Right lobe of liver (tissue), 6 donors: ENCODE measurements at regions not wholly inside any gene's neighbourhood (a gene's known extent, or its start where the extent isn't known, plus 50 kb on each side); places are given as distances from the start of the nearest gene placed in this dataset.

Experiments
- ATAC-seq, 4 donors: fragments of 200-7000 bp; cut with Tn5 transposase; one replicate each; pipeline ENCODE4 v1.9.1; 2020; ENCODE audit warnings: mild to moderate bottlenecking in 4 of 4, moderate library complexity in 4 of 4
- DNase-seq, 3 donors: peaks; one replicate each; pipeline ENCODE4 v3.0.0-alpha.2; 2020
- H3K27ac ChIP-seq, 3 donors: fragments of 200-600 bp; one replicate each; pipeline ENCODE4 v1.8.0; 2022
- H3K27me3 ChIP-seq, 2 donors: fragments of 200-600 bp; one replicate each; pipeline ENCODE4 v1.8.0; 2022
- H3K36me3 ChIP-seq, 4 donors: fragments of 200-600 bp; sonication (generic) in 1 of 4; one replicate each; pipeline versions ENCODE4 v1.5.1 to v1.8.0; 2017 to 2022; ENCODE audit warnings: control low read depth in 1 of 4
- H3K4me1 ChIP-seq, 4 donors: fragments of 200-600 bp; sonication (generic) in 1 of 4; one replicate each; pipeline versions ENCODE4 v1.5.1 to v1.8.0; 2017 to 2022; ENCODE audit warnings: control low read depth in 1 of 4
- H3K4me3 ChIP-seq, 3 donors: fragments of 200-600 bp; one replicate each; pipeline ENCODE4 v1.8.0; 2022
- H3K9me3 ChIP-seq, 4 donors: fragments of 200-600 bp; sonication (generic) in 1 of 4; one replicate each; pipeline versions ENCODE4 v1.5.1 to v1.8.0; 2017 to 2022; ENCODE audit warnings: control low read depth in 1 of 4
- POLR2A ChIP-seq: fragments of 450-650 bp; IDR thresholded peaks from one replicate; pipeline ENCODE4 v1.6.1; 2017; ENCODE audit warnings: antibody characterized with exemption, mild to moderate bottlenecking
- WGBS: methylation state at CpG from one replicate; pipeline ENCODE4 v1.1.6; 2018; ENCODE audit warnings: low coverage, low lambda C conversion rate; ENCODE audit not compliant: insufficient coverage; ENCODE audit errors: missing lambda C conversion rate; 5-methylcytosine and 5-hydroxymethylcytosine counted together
- intact Hi-C, 2 donors: fragments of 100-400 bp; cut with DNase I; formaldehyde crosslinking; loops; one replicate each; pipeline versions ENCODE4 v1.11.2 to v1.14.1; 2022
- TF ChIP-seq, protein P1 (sequence below), 4 donors: fragments of 200-600 bp in 3 of 4; fragments of 450-650 bp in 1 of 4; IDR thresholded peaks; one replicate each; pipeline versions ENCODE4 v1.5.1 to v1.8.0; 2016 to 2022; ENCODE audit warnings: antibody characterized with exemption in 4 of 4, mild to moderate bottlenecking in 2 of 4
- donor health status: DM: no; HTN: yes; CAD: no.
- donor health status: DM: no; HTN: no; CAD: no.
- donor health status: DM: no; HTN: no; CAD: no.
- donor health status: DM: no; HTN: yes; CAD: no.
- donor health status: DM: no; HTN: yes; CAD: no.

DNA sequence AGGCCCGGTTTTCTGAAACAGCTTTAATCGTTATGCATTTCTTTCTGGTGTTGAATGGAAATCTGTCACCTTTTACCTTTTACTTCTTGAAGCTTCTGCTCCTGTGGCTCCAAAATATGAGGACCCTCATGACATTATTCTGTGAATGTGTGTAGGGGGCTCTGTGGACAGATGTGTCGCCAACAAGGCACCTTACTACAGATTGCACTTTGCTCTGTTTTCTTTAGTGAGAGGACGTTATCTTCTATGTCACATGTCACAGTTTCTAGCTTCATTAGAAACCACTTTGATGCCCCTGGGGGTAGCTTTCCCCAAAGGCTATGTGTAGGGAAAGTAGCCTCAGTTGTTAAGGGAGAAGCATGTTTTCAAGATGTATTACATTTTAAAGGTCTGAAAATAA is 195.6 kb downstream of the ZNF621 start:
- H3K4me1 ChIP-seq: peaks cover 0 to 9% (median 0%) of the 10 kb centered on the region in 4 donors
- intact Hi-C loops: no loop called here
- no peaks in the 10 kb centered on the region for H3K9me3 ChIP-seq
- no peak for TF ChIP-seq POLR2A
- TF ChIP-seq, protein P1, sequence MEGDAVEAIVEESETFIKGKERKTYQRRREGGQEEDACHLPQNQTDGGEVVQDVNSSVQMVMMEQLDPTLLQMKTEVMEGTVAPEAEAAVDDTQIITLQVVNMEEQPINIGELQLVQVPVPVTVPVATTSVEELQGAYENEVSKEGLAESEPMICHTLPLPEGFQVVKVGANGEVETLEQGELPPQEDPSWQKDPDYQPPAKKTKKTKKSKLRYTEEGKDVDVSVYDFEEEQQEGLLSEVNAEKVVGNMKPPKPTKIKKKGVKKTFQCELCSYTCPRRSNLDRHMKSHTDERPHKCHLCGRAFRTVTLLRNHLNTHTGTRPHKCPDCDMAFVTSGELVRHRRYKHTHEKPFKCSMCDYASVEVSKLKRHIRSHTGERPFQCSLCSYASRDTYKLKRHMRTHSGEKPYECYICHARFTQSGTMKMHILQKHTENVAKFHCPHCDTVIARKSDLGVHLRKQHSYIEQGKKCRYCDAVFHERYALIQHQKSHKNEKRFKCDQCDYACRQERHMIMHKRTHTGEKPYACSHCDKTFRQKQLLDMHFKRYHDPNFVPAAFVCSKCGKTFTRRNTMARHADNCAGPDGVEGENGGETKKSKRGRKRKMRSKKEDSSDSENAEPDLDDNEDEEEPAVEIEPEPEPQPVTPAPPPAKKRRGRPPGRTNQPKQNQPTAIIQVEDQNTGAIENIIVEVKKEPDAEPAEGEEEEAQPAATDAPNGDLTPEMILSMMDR (IDR thresholded peaks at IDR 0.05): no peak
- whole genome bisulfite sequencing: 51% methylated on average over 4 of the region's 4 CpGs
- H3K27ac ChIP-seq: no peak overlapping the region
- ATAC-seq (peak in 3 of 4 donors; percentile 43 to 45 (median 44)), DNase-seq (no peak)
- H3K36me3 ChIP-seq: no peaks in the 10 kb centered on the region
- no peaks in the 10 kb centered on the region for H3K27me3 ChIP-seq
- no peak overlapping the region for H3K4me3 ChIP-seq

DNA sequence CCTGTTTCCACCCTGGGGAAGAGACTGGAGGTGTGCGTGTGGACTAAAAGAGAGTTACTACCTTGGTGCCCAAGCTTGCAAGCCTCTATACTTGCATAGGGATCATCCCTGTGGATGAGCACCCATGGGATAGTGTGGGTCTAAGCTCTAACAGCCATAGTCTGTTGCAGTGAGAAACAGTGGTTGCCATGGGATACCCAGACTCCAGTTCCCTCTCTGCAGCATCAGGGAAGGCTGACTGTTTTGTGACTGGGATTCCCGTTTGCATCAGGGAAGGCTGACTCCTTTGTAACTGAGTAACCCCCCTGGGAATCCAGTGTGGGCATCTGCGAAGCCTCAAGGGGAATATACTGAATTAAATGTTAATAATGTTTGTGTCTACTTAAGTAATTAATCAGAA is 196.1 kb downstream of the ZNF621 start:
- ATAC-seq (no peak), DNase-seq (no peak)
- Histone ChIP-seq H3K36me3 (no peaks in the 10 kb centered on the region), H3K27ac (no peak overlapping the region), H3K27me3 (no peaks in the 10 kb centered on the region), H3K9me3 (no peaks in the 10 kb centered on the region), H3K4me3 (no peak overlapping the region), H3K4me1 (peaks cover 0 to 9% (median 0%) of the 10 kb centered on the region in 4 donors)
- 60% methylated on average over 1 of the region's 3 CpGs for WGBS
- intact Hi-C loops: no loop called here
- no peak for TF ChIP-seq POLR2A
- TF ChIP-seq, protein P1 (IDR thresholded peaks at IDR 0.05): no peak

DNA sequence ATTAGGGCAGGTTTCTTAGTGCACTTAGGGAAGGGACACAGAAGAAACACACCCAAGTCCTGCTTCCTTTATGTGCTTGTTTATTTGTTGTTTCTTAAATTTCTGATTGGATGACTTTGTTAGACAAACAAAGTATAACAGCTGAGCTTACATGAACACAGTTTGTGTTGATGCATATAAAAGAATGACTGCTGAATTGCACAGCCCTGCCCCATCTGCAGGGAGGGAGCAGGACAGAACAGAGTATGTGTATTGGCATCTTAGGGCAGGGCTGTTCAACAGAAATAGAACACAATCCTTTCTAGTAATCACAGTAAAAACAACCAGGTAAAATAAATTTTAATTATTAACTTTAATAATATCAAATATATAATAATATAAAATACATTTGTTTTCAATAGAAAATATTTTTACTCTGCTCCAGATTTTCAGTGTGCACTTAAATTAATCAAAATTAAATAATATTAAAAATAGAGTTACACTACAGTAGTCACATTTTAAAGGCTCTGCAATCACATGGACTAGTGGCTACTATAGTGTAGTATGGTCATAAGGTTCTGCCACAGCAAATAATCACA is 198.4 kb downstream of the ZNF621 start:
- no peak overlapping the region for H3K27ac ChIP-seq
- intact Hi-C loops: no loop called here
- no peak for DNase-seq
- H3K9me3 ChIP-seq: no peaks in the 10 kb centered on the region
- H3K36me3 ChIP-seq: no peaks in the 10 kb centered on the region
- no peak overlapping the region for H3K4me3 ChIP-seq
- ATAC-seq: no peak
- H3K4me1 ChIP-seq: peaks cover 0 to 9% (median 0%) of the 10 kb centered on the region in 4 donors
- H3K27me3 ChIP-seq: no peaks in the 10 kb centered on the region
- TF ChIP-seq, protein P1 (IDR thresholded peaks at IDR 0.05): no peak
- no peak for TF ChIP-seq POLR2A

DNA sequence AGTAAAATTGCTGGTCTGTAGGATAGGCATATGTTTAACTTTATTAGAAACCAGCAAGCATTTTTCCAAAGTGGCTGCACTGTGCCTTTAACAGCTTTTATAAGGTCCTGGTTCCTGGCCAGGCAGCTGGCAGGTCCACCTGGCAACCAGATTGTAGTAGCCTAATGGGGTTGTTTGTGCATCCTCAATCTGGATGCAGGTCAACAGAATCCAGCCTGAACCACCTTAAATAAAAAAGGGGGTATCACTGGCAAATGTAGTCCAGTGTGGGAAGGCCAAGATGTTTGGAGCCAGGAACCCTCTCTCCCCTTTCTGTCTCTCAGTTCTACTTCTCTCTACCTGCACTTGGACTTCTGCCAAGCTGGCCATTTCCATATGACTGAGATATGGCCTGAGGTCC is 200.3 kb downstream of the ZNF621 start:
- no peak for DNase-seq
- Histone ChIP-seq H3K27ac (no peak overlapping the region), H3K9me3 (peaks cover 0 to 4% (median 0%) of the 10 kb centered on the region in 4 donors), H3K36me3 (no peaks in the 10 kb centered on the region), H3K27me3 (no peaks in the 10 kb centered on the region), H3K4me1 (peaks cover 0 to 5% (median 0%) of the 10 kb centered on the region in 4 donors), H3K4me3 (no peak overlapping the region)
- intact Hi-C loops: no loop called here
- no peak for ATAC-seq
- TF ChIP-seq POLR2A: no peak
- TF ChIP-seq, protein P1 (IDR thresholded peaks at IDR 0.05): no peak

DNA sequence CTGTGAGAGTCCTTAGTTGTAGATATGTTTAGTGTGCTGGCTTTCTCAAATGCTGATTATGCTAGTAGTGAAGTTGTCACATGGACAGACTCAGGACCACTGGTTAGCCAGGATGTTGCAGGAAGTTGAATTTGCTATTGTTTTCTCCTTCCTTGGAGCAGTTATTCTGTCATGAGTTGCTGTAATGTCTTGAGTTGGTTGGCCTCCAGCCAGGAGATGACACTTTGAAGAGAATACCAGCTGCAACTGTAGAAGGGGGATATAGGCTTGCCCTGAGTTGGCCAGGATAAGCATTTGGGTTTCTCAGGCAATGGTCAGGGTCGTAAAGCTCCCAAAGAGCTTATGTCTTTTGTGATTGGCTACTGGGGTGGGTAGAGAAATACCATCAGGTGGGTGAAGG is 206.7 kb downstream of the ZNF621 start:
- DNase-seq (no peak), ATAC-seq (no peak)
- Histone ChIP-seq H3K27ac (no peak overlapping the region), H3K27me3 (no peaks in the 10 kb centered on the region), H3K36me3 (no peaks in the 10 kb centered on the region), H3K9me3 (peaks cover 0 to 4% (median 0%) of the 10 kb centered on the region in 4 donors), H3K4me1 (no peaks in the 10 kb centered on the region), H3K4me3 (no peak overlapping the region)
- 60% methylated on average over 1 of the region's 1 CpG for WGBS
- no peak for TF ChIP-seq POLR2A
- TF ChIP-seq, protein P1 (IDR thresholded peaks at IDR 0.05): no peak
- intact Hi-C loops: no loop called here
